ENCODE measurements at regions not wholly inside any gene's neighbourhood (a gene's known extent, or its start where the extent isn't known, plus 50 kb on each side); places are given as distances from the start of the nearest gene placed in this dataset.
"Not testable (repeated sequence)": the region's sequence is repeated elsewhere in the genome, so short reads cannot be mapped to it uniquely, and the experiment has no call there.

GRCh38 chr22:19661156-19661555 lies 53.1 kb upstream of the SEPTIN5 start:
- H2AFZ ChIP-seq (ENCODE audit: low read length) = no peak overlapping the region
- no peaks in the 10 kb centered on the region for H3K36me3 ChIP-seq (ENCODE audit: control insufficient read depth, insufficient read depth, low read length)
- peaks cover 9% of the 10 kb centered on the region for H3K4me1 ChIP-seq (ENCODE audit: control insufficient read depth, extremely low read depth, insufficient read depth, low read length)
- no peaks in the 10 kb centered on the region for H3K79me2 ChIP-seq (ENCODE audit: control insufficient read depth, insufficient read depth, low read length)
- no peaks in the 10 kb centered on the region for H3K9me3 ChIP-seq (ENCODE audit: control insufficient read depth, insufficient read depth, low read depth, low read length)
- H3K4me3 ChIP-seq (replicated peaks in 1 of 4; ENCODE audit: control extremely low read depth in 1 of 4, insufficient read depth in 1 of 4, low read depth in 3 of 4, low read length in 4 of 4) = no peak overlapping the region
- no peak overlapping the region for H3K27ac ChIP-seq (ENCODE audit: insufficient read depth, low read length)
- no peaks in the 10 kb centered on the region for H4K20me1 ChIP-seq (ENCODE audit: control insufficient read depth, extremely low read depth, insufficient read depth, low read length)
- no peaks in the 10 kb centered on the region for H3K27me3 ChIP-seq (ENCODE audit: control insufficient read depth, insufficient read depth, low read length)
- no peak overlapping the region for H3K9ac ChIP-seq (ENCODE audit: insufficient read depth, low read length)
- no peak overlapping the region for H3K4me2 ChIP-seq (ENCODE audit: extremely low read depth, insufficient read depth, low read length)
- TF ChIP-seq, protein P1, sequence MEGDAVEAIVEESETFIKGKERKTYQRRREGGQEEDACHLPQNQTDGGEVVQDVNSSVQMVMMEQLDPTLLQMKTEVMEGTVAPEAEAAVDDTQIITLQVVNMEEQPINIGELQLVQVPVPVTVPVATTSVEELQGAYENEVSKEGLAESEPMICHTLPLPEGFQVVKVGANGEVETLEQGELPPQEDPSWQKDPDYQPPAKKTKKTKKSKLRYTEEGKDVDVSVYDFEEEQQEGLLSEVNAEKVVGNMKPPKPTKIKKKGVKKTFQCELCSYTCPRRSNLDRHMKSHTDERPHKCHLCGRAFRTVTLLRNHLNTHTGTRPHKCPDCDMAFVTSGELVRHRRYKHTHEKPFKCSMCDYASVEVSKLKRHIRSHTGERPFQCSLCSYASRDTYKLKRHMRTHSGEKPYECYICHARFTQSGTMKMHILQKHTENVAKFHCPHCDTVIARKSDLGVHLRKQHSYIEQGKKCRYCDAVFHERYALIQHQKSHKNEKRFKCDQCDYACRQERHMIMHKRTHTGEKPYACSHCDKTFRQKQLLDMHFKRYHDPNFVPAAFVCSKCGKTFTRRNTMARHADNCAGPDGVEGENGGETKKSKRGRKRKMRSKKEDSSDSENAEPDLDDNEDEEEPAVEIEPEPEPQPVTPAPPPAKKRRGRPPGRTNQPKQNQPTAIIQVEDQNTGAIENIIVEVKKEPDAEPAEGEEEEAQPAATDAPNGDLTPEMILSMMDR (conservative IDR thresholded peaks at IDR 0.05 in 1 of 2, IDR thresholded peaks at IDR 0.05 in 1 of 2; ENCODE audit: low read depth in 1 of 2, low read length in 2 of 2) = no peak
- no peak for DNase-seq (ENCODE audit: low read depth in 2 of 2)

GRCh38 chr22:19662049-19662684 lies 52.1 kb upstream of the SEPTIN5 start:
- not testable (repeated sequence) for H4K20me1 ChIP-seq (ENCODE audit: control insufficient read depth, extremely low read depth, insufficient read depth, low read length); H2AFZ ChIP-seq (ENCODE audit: low read length); DNase-seq (ENCODE audit: low read depth in 2 of 2); H3K27ac ChIP-seq (ENCODE audit: insufficient read depth, low read length); H3K36me3 ChIP-seq (ENCODE audit: control insufficient read depth, insufficient read depth, low read length); H3K4me3 ChIP-seq (replicated peaks in 1 of 4; ENCODE audit: control extremely low read depth in 1 of 4, insufficient read depth in 1 of 4, low read depth in 3 of 4, low read length in 4 of 4); H3K4me1 ChIP-seq (ENCODE audit: control insufficient read depth, extremely low read depth, insufficient read depth, low read length); H3K9me3 ChIP-seq (ENCODE audit: control insufficient read depth, insufficient read depth, low read depth, low read length); H3K4me2 ChIP-seq (ENCODE audit: extremely low read depth, insufficient read depth, low read length); H3K27me3 ChIP-seq (ENCODE audit: control insufficient read depth, insufficient read depth, low read length); H3K9ac ChIP-seq (ENCODE audit: insufficient read depth, low read length); H3K79me2 ChIP-seq (ENCODE audit: control insufficient read depth, insufficient read depth, low read length)

DNA sequence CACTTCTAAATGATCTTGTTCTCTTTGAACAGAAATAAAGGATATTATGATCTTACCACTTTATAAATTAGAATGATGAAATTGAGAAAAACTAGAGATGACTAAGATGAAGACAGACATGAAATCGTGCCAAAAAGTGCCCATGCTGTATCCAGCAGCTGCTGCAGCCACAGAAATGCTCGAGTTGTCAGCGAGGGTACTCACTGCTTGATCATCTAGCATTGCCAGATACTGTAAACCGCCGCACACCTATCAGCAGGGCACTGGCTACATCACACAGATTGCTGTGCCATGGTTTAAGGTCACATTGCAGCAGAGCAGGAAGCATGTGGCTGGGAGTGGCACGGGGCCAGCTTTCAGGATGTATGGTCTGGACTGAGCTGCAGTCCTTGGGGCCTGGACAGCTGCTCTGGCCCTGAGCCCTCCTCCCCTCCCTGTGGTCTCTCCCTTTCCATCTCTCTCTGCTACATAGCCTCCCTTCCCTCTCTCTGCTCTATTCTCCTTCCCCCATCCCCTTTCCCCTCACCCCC lies 51.0 kb upstream of the SEPTIN5 start:
- H3K4me2 ChIP-seq (ENCODE audit: extremely low read depth, insufficient read depth, low read length) = peak overlapping the region; percentile 25
- no peak overlapping the region for H2AFZ ChIP-seq (ENCODE audit: low read length)
- TF ChIP-seq, protein P1 (conservative IDR thresholded peaks at IDR 0.05 in 1 of 2, IDR thresholded peaks at IDR 0.05 in 1 of 2; ENCODE audit: low read depth in 1 of 2, low read length in 2 of 2) = no peak
- TF ChIP-seq EZH2 (IDR thresholded peaks at IDR 0.05; ENCODE audit: low read length, missing control alignments) = no peak
- H3K79me2 ChIP-seq (ENCODE audit: control insufficient read depth, insufficient read depth, low read length) = no peaks in the 10 kb centered on the region
- H3K9me3 ChIP-seq (ENCODE audit: control insufficient read depth, insufficient read depth, low read depth, low read length) = no peaks in the 10 kb centered on the region
- peaks cover 9% of the 10 kb centered on the region for H3K4me1 ChIP-seq (ENCODE audit: control insufficient read depth, extremely low read depth, insufficient read depth, low read length)
- H3K4me3 ChIP-seq (replicated peaks in 1 of 4; ENCODE audit: control extremely low read depth in 1 of 4, insufficient read depth in 1 of 4, low read depth in 3 of 4, low read length in 4 of 4) = no peak overlapping the region
- DNase-seq (ENCODE audit: low read depth in 2 of 2) = peak; percentile 88 to 92
- H3K36me3 ChIP-seq (ENCODE audit: control insufficient read depth, insufficient read depth, low read length) = no peaks in the 10 kb centered on the region
- H4K20me1 ChIP-seq (ENCODE audit: control insufficient read depth, extremely low read depth, insufficient read depth, low read length) = no peaks in the 10 kb centered on the region
- peaks cover 5% of the 10 kb centered on the region for H3K27me3 ChIP-seq (ENCODE audit: control insufficient read depth, insufficient read depth, low read length)
- H3K27ac ChIP-seq (ENCODE audit: insufficient read depth, low read length) = no peak overlapping the region
- H3K9ac ChIP-seq (ENCODE audit: insufficient read depth, low read length) = no peak overlapping the region

Measured in fibroblast of lung (primary cell).